A673 (cell line): ENCODE measurements at regions not wholly inside any gene's neighbourhood (a gene's known extent, or its start where the extent isn't known, plus 50 kb on each side); places are given as distances from the start of the nearest gene placed in this dataset.

Experiments
- EZH2 ChIP-seq: fragments of 200-600 bp; sonication (generic); IDR thresholded peaks from 2 replicates; pipeline ENCODE4 v1.6.1; 2017; ENCODE audit warnings: borderline replicate concordance, low read depth, mild to moderate bottlenecking, mixed read lengths, antibody characterized with exemption, low read length; ENCODE audit not compliant: poor library complexity, severe bottlenecking
- TF ChIP-seq, protein P1 (sequence below): fragments of 300-800, 200-600 bp; sonication (generic); conservative IDR thresholded peaks from 2 replicates; pipeline ENCODE4 v1.5.1; 2017; ENCODE audit warnings: low read depth, mild to moderate bottlenecking, antibody characterized with exemption, low read length, moderate library complexity, mixed read lengths

- no peak for TF ChIP-seq EZH2
- TF ChIP-seq, protein P1, sequence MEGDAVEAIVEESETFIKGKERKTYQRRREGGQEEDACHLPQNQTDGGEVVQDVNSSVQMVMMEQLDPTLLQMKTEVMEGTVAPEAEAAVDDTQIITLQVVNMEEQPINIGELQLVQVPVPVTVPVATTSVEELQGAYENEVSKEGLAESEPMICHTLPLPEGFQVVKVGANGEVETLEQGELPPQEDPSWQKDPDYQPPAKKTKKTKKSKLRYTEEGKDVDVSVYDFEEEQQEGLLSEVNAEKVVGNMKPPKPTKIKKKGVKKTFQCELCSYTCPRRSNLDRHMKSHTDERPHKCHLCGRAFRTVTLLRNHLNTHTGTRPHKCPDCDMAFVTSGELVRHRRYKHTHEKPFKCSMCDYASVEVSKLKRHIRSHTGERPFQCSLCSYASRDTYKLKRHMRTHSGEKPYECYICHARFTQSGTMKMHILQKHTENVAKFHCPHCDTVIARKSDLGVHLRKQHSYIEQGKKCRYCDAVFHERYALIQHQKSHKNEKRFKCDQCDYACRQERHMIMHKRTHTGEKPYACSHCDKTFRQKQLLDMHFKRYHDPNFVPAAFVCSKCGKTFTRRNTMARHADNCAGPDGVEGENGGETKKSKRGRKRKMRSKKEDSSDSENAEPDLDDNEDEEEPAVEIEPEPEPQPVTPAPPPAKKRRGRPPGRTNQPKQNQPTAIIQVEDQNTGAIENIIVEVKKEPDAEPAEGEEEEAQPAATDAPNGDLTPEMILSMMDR = no peak
Observed at GRCh38 chrX:151806967-151807540, 72.5 kb downstream of the CNGA2 start.
